Epithelial cell of esophagus (primary cell): ENCODE measurements at regions not wholly inside any gene's neighbourhood (a gene's known extent, or its start where the extent isn't known, plus 50 kb on each side); places are given as distances from the start of the nearest gene placed in this dataset.

Experiments
- DNase-seq: peaks from one replicate; pipeline ENCODE4 v3.0.0; 2010; ENCODE audit warnings: low read depth
- H3K4me3 ChIP-seq: 2 replicates; pipeline ENCODE4 v1.5.1; 2011; ENCODE audit warnings: mild to moderate bottlenecking, low read length, control low read depth
- TF ChIP-seq, protein P1 (sequence below): IDR thresholded peaks from 2 replicates; pipeline ENCODE4 v1.5.1; 2011; ENCODE audit warnings: low read depth, mild to moderate bottlenecking, low read length, control low read depth, inconsistent platforms; ENCODE audit not compliant: insufficient read depth; ENCODE audit errors: missing control alignments

- DNase-seq: no peak
- TF ChIP-seq, protein P1, sequence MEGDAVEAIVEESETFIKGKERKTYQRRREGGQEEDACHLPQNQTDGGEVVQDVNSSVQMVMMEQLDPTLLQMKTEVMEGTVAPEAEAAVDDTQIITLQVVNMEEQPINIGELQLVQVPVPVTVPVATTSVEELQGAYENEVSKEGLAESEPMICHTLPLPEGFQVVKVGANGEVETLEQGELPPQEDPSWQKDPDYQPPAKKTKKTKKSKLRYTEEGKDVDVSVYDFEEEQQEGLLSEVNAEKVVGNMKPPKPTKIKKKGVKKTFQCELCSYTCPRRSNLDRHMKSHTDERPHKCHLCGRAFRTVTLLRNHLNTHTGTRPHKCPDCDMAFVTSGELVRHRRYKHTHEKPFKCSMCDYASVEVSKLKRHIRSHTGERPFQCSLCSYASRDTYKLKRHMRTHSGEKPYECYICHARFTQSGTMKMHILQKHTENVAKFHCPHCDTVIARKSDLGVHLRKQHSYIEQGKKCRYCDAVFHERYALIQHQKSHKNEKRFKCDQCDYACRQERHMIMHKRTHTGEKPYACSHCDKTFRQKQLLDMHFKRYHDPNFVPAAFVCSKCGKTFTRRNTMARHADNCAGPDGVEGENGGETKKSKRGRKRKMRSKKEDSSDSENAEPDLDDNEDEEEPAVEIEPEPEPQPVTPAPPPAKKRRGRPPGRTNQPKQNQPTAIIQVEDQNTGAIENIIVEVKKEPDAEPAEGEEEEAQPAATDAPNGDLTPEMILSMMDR: no peak
- H3K4me3 ChIP-seq: no peak overlapping the region
These were observed 59.0 kb upstream of the AFDN start for GRCh38 chr6:167767715-167768107.

DNA sequence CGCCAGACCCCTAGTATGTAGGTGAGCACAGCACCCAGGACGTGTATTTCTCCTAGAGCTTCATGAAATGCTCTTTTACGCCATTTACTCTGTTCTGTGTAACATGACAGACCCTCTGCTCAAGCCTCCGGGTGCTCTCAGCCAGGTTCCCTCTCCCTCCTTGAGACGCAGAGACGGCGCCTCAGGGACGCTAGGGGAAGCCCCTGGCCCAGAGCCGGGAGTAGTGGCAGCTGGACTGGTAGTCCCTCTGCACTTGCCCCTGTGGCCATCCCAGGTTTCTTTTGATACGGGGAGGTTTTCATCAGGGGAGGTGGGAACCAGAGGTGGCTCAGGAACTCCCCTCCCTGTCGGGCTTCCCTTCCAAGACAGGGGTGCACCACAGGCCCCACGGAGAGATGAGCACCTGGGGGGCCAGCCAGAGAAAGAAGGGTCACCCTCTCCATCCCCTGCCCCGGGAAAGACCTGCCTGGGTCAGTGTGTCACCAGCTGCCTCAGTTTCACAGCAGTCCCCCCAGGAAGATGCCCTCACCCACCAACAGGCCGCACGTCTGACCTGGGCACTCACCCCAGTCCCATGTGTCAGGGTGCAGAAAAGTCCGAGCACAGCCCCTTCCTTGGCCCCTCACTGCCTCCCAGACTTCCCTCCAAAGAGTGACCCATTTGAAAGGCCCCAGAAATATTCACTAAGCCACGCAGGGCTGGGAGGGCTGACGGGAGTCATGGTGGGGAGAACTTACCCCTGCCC lies 58.1 kb upstream of the AFDN start:
- no peak overlapping the region for H3K4me3 ChIP-seq
- TF ChIP-seq, protein P1: no peak
- no peak for DNase-seq

DNA sequence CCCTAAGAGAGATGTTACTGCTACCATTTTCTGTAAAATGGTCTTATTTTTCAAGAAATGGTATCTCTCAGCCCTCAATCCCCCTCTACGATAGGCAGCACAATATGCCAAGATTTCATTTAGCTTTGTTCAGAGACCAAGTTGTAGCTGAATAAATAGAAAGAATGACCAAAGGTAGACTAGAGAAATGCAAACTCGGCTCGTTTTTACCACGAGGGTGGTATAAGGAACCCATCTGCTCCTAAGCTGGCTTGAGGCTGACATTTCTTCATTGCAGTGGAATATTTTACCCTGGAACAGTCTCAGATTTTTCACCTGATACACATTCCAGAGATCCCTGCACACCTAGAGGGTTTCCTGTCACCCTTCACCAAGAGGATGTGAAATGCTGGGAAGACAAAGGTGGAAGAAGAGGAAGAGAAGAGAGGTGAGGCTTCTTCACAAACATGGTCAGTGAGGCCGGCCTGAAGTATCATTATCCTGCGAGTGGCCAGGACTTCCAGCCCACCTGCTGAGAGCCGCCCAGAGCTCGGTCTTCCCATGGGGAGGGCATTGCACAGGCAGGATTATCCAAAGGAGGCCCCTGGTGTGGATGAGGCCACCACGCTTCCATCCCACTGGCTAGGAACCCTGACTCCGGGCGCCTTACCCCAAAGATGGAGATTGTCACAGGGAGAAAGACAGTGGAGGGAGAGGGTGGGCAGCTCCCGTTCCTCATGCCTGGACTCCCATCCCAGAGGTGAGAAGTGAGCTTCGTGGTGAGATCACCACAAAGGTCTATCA lies 57.1 kb upstream of the AFDN start:
- no peak overlapping the region for H3K4me3 ChIP-seq
- DNase-seq: no peak
- TF ChIP-seq, protein P1: no peak

DNA sequence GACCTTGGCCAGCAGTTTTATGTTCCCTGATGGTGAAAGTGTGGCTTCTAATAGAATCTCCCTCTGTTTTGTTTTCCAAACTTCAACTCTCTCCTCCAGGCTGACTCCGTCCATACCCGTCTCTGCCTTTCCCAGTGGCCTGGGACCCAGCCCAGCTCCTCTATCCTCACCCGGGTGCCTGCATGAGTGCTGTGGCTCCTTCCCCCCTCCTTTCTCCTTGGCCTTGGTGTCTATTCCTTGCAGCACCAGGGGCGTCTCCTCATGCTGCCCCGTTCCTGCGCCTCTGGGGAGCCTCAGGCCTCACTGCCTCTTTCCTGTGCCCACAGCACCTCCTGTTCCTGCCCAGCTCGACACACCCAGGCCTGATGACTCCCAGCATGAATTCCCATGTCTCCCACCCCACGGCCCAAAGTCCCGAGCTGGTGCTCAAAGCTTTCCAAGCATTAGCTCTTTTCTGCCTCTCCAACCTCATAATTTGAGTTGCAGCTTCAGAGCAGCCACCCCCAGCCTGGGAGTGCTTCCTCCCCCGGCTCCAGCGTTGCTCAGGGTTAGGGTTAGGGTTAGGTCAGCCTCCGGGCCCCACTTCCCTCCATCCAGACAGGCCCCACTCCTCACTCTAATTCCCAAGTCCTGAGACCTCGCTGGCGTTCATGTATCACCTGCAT lies 56.3 kb upstream of the AFDN start:
- H3K4me3 ChIP-seq: no peak overlapping the region
- DNase-seq: no peak
- TF ChIP-seq, protein P1: no peak

DNA sequence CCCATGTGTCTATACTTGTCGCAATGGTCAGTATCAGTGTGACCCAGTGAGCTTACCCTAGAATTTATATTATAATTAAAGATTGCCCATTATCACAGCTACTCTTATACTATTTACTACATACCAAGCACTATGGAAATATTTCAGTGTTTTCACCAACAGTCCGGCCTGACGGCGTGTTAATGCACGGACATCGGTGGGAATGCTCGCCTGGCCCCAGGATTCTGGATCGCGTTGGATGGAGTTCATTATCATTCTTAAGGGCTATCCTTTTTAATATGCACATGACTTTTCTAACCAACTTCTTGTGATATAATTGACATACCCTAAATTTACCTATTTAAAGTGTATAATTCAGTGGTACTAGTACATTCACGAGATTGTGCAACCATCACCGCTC lies 51.8 kb upstream of the AFDN start:
- DNase-seq: no peak
- TF ChIP-seq, protein P1: no peak
- H3K4me3 ChIP-seq: no peak overlapping the region

- no peak overlapping the region for H3K4me3 ChIP-seq
These were observed 49.6 kb upstream of the AFDN start for GRCh38 chr6:167776906-167777627.

More at GRCh38 chr6:167776906-167777627, 49.6 kb upstream of the AFDN start:
- TF ChIP-seq, protein P1: no peak
- DNase-seq: no peak
